Right lobe of liver (tissue), 6 donors: ENCODE measurements at regions not wholly inside any gene's neighbourhood (a gene's known extent, or its start where the extent isn't known, plus 50 kb on each side); places are given as distances from the start of the nearest gene placed in this dataset.
A peak's percentile ranks its signal among the peaks of the same experiment; 100 is the strongest.

Experiments
- ATAC-seq, 4 donors: fragments of 200-7000 bp; cut with Tn5 transposase; one replicate each; pipeline ENCODE4 v1.9.1; 2020; ENCODE audit warnings: mild to moderate bottlenecking in 4 of 4, moderate library complexity in 4 of 4
- DNase-seq, 3 donors: peaks; one replicate each; pipeline ENCODE4 v3.0.0-alpha.2; 2020
- H3K27ac ChIP-seq, 3 donors: fragments of 200-600 bp; one replicate each; pipeline ENCODE4 v1.8.0; 2022
- H3K27me3 ChIP-seq, 2 donors: fragments of 200-600 bp; one replicate each; pipeline ENCODE4 v1.8.0; 2022
- H3K36me3 ChIP-seq, 4 donors: fragments of 200-600 bp; sonication (generic) in 1 of 4; one replicate each; pipeline versions ENCODE4 v1.5.1 to v1.8.0; 2017 to 2022; ENCODE audit warnings: control low read depth in 1 of 4
- H3K4me1 ChIP-seq, 4 donors: fragments of 200-600 bp; sonication (generic) in 1 of 4; one replicate each; pipeline versions ENCODE4 v1.5.1 to v1.8.0; 2017 to 2022; ENCODE audit warnings: control low read depth in 1 of 4
- H3K4me3 ChIP-seq, 3 donors: fragments of 200-600 bp; one replicate each; pipeline ENCODE4 v1.8.0; 2022
- H3K9me3 ChIP-seq, 4 donors: fragments of 200-600 bp; sonication (generic) in 1 of 4; one replicate each; pipeline versions ENCODE4 v1.5.1 to v1.8.0; 2017 to 2022; ENCODE audit warnings: control low read depth in 1 of 4
- CTCF ChIP-seq, 4 donors: fragments of 200-600 bp in 3 of 4; fragments of 450-650 bp in 1 of 4; IDR thresholded peaks; one replicate each; pipeline versions ENCODE4 v1.5.1 to v1.8.0; 2016 to 2022; ENCODE audit warnings: antibody characterized with exemption in 4 of 4, mild to moderate bottlenecking in 2 of 4
- POLR2A ChIP-seq: fragments of 450-650 bp; IDR thresholded peaks from one replicate; pipeline ENCODE4 v1.6.1; 2017; ENCODE audit warnings: antibody characterized with exemption, mild to moderate bottlenecking
- WGBS: methylation state at CpG from one replicate; pipeline ENCODE4 v1.1.6; 2018; ENCODE audit warnings: low coverage, low lambda C conversion rate; ENCODE audit not compliant: insufficient coverage; ENCODE audit errors: missing lambda C conversion rate; 5-methylcytosine and 5-hydroxymethylcytosine counted together
- intact Hi-C, 2 donors: fragments of 100-400 bp; cut with DNase I; formaldehyde crosslinking; loops; one replicate each; pipeline versions ENCODE4 v1.11.2 to v1.14.1; 2022
- donor health status: DM: no; HTN: yes; CAD: no.
- donor health status: DM: no; HTN: no; CAD: no.
- donor health status: DM: no; HTN: no; CAD: no.
- donor health status: DM: no; HTN: yes; CAD: no.
- donor health status: DM: no; HTN: yes; CAD: no.

GRCh38 chr5:125045646-125046045 is 299.2 kb upstream of the ZNF608 start:
- DNase-seq = no peak
- no peaks in the 10 kb centered on the region for H3K9me3 ChIP-seq
- H3K27ac ChIP-seq = no peak overlapping the region
- intact Hi-C loops = no loop called here
- H3K4me3 ChIP-seq = no peak overlapping the region
- H3K36me3 ChIP-seq = no peaks in the 10 kb centered on the region
- peaks cover 3 to 19% (median 13%) of the 10 kb centered on the region in 4 donors for H3K4me1 ChIP-seq
- WGBS = 88% methylated on average over 3 of the region's 3 CpGs
- TF ChIP-seq CTCF (IDR thresholded peaks at IDR 0.05) (no peak), POLR2A (no peak)
- ATAC-seq = no peak
- no peaks in the 10 kb centered on the region for H3K27me3 ChIP-seq

GRCh38 chr5:125046838-125047237 is 300.4 kb upstream of the ZNF608 start:
- DNase-seq = no peak
- H3K9me3 ChIP-seq = no peaks in the 10 kb centered on the region
- no peak overlapping the region for H3K27ac ChIP-seq
- ATAC-seq = no peak
- TF ChIP-seq POLR2A = no peak
- no peak for TF ChIP-seq CTCF (IDR thresholded peaks at IDR 0.05)
- WGBS = 100% methylated on average over 1 of the region's 1 CpG
- peaks cover 3 to 19% (median 13%) of the 10 kb centered on the region in 4 donors for H3K4me1 ChIP-seq
- no peaks in the 10 kb centered on the region for H3K27me3 ChIP-seq
- intact Hi-C loops = no loop called here
- no peaks in the 10 kb centered on the region for H3K36me3 ChIP-seq
- H3K4me3 ChIP-seq = no peak overlapping the region

GRCh38 chr5:125047871-125048270 is 301.4 kb upstream of the ZNF608 start:
- Histone ChIP-seq H3K9me3 (no peaks in the 10 kb centered on the region), H3K27ac (no peak overlapping the region), H3K27me3 (no peaks in the 10 kb centered on the region), H3K36me3 (no peaks in the 10 kb centered on the region), H3K4me1 (peaks cover 3 to 19% (median 13%) of the 10 kb centered on the region in 4 donors), H3K4me3 (no peak overlapping the region)
- TF ChIP-seq POLR2A = no peak
- no peak for TF ChIP-seq CTCF (IDR thresholded peaks at IDR 0.05)
- no peak for DNase-seq
- intact Hi-C loops = no loop called here
- WGBS = 90% methylated on average over 2 of the region's 3 CpGs
- ATAC-seq = no peak

- no peak for DNase-seq
- H3K4me1 ChIP-seq = peaks cover 0 to 2% (median under 1%) of the 10 kb centered on the region in 4 donors
- peak in 1 of 4 donors; percentile 30 for ATAC-seq
- H3K27me3 ChIP-seq = no peaks in the 10 kb centered on the region
- no peaks in the 10 kb centered on the region for H3K36me3 ChIP-seq
- H3K27ac ChIP-seq = no peak overlapping the region
- TF ChIP-seq CTCF (IDR thresholded peaks at IDR 0.05) (no peak), POLR2A (no peak)
- intact Hi-C loops = no loop called here
- H3K9me3 ChIP-seq = no peaks in the 10 kb centered on the region
- WGBS = 57% methylated on average over 6 of the region's 6 CpGs
- no peak overlapping the region for H3K4me3 ChIP-seq
Observed at GRCh38 chr5:125049721-125050702, 303.6 kb upstream of the ZNF608 start.
